Mesenchymal stem cell (in vitro differentiated cells and primary cell): ENCODE measurements at regions not wholly inside any gene's neighbourhood (a gene's known extent, or its start where the extent isn't known, plus 50 kb on each side); places are given as distances from the start of the nearest gene placed in this dataset.

Source experiments
- DNase-seq: peaks from one replicate; pipeline ENCODE4 v3.0.0-alpha.2; 2013
- H2AFZ ChIP-seq: one replicate; pipeline ENCODE4 v1.6.1; 2013; ENCODE audit warnings: low read depth, mild to moderate bottlenecking, control low read depth, inconsistent platforms, low read length, moderate library complexity
- H2AK5ac ChIP-seq: 2 replicates; pipeline ENCODE4 v1.6.1; 2013; ENCODE audit warnings: low read length, moderate library complexity, mild to moderate bottlenecking, inconsistent platforms; ENCODE audit not compliant: severe bottlenecking
- H2BK120ac ChIP-seq: one replicate; pipeline ENCODE4 v1.6.1; 2013; ENCODE audit warnings: low read depth, mild to moderate bottlenecking, inconsistent platforms, low read length, moderate library complexity
- H2BK12ac ChIP-seq, 2 experiments: one replicate each; pipeline ENCODE4 v1.6.1; 2013; ENCODE audit warnings: inconsistent platforms in 2 of 2, low read length in 2 of 2, mild to moderate bottlenecking in 2 of 2, moderate library complexity in 2 of 2, control low read depth in 1 of 2
- H2BK15ac ChIP-seq: one replicate; pipeline ENCODE4 v1.6.1; 2013; ENCODE audit warnings: mild to moderate bottlenecking, low read depth, inconsistent platforms; ENCODE audit not compliant: poor library complexity, severe bottlenecking
- H2BK5ac ChIP-seq: 2 replicates; pipeline ENCODE4 v1.6.1; 2013; ENCODE audit warnings: low read depth, mild to moderate bottlenecking, low read length, control low read depth, inconsistent platforms; ENCODE audit not compliant: poor library complexity, severe bottlenecking
- H3K14ac ChIP-seq, 2 experiments: one replicate each; pipeline ENCODE4 v1.6.1; 2013; ENCODE audit warnings: inconsistent platforms in 2 of 2, low read length in 2 of 2, control low read depth in 1 of 2, mild to moderate bottlenecking in 1 of 2, moderate library complexity in 1 of 2
- H3K18ac ChIP-seq, 2 experiments: one replicate each; pipeline ENCODE4 v1.6.1; 2013; ENCODE audit warnings: inconsistent platforms in 2 of 2, low read length in 2 of 2, control low read depth in 1 of 2, low read depth in 1 of 2, mild to moderate bottlenecking in 1 of 2
- H3K23ac ChIP-seq, 2 experiments: one replicate each; pipeline ENCODE4 v1.6.1; 2013; ENCODE audit warnings: inconsistent platforms in 2 of 2, low read length in 2 of 2, mild to moderate bottlenecking in 2 of 2, moderate library complexity in 2 of 2, control low read depth in 1 of 2
- H3K27ac ChIP-seq: 2 replicates; pipeline ENCODE4 v1.5.1; 2013; ENCODE audit warnings: mild to moderate bottlenecking, moderate library complexity, low read length, control low read depth, inconsistent platforms; ENCODE audit not compliant: poor library complexity, severe bottlenecking
- H3K27me3 ChIP-seq, 2 experiments: 2 replicates each; pipeline versions ENCODE4 v1.6.1 to v1.7.0; 2013; ENCODE audit warnings: low read length in 2 of 2, mild to moderate bottlenecking in 2 of 2, moderate library complexity in 2 of 2, control low read depth in 1 of 2, inconsistent platforms in 1 of 2; ENCODE audit not compliant: control insufficient read depth in 1 of 2, insufficient read depth in 1 of 2
- H3K36me3 ChIP-seq, 2 experiments: 2 replicates each; pipeline versions ENCODE4 v1.6.1 to v1.7.0; 2013; ENCODE audit warnings: low read length in 2 of 2, control low read depth in 1 of 2, inconsistent platforms in 1 of 2, low read depth in 1 of 2, mild to moderate bottlenecking in 1 of 2; ENCODE audit not compliant: insufficient read depth in 2 of 2, control insufficient read depth in 1 of 2
- H3K4ac ChIP-seq, 2 experiments: one replicate each; pipeline ENCODE4 v1.6.1; 2013; ENCODE audit warnings: inconsistent platforms in 2 of 2, low read length in 2 of 2, mild to moderate bottlenecking in 2 of 2, moderate library complexity in 2 of 2, control low read depth in 1 of 2, low read depth in 1 of 2
- H3K4me1 ChIP-seq: 2 replicates; pipeline ENCODE4 v1.6.1; 2013; ENCODE audit warnings: low read depth, low read length, control low read depth; ENCODE audit not compliant: control insufficient read depth, insufficient read depth
- H3K4me2 ChIP-seq: 2 replicates; pipeline ENCODE4 v1.6.1; 2013; ENCODE audit warnings: low read length, mild to moderate bottlenecking, inconsistent platforms; ENCODE audit not compliant: poor library complexity, severe bottlenecking
- H3K4me3 ChIP-seq, 2 experiments: 2 replicates each; pipeline versions ENCODE4 v1.5.1 to v1.7.0; 2013; ENCODE audit warnings: low read length in 2 of 2, mild to moderate bottlenecking in 2 of 2, control low read depth in 1 of 2, low read depth in 1 of 2; ENCODE audit not compliant: insufficient read depth in 1 of 2
- H3K79me1 ChIP-seq: replicated peaks from 2 replicates; pipeline ENCODE4 v1.6.1; 2013; ENCODE audit warnings: mild to moderate bottlenecking, control low read depth, low read length, inconsistent platforms; ENCODE audit not compliant: poor library complexity, severe bottlenecking
- H3K9ac ChIP-seq: 2 replicates; pipeline ENCODE4 v1.7.0; 2013; ENCODE audit warnings: mild to moderate bottlenecking, low read length, moderate library complexity
- H3K9me3 ChIP-seq: 2 replicates; pipeline ENCODE4 v1.7.0; 2013; ENCODE audit warnings: mild to moderate bottlenecking, low read length; ENCODE audit not compliant: control insufficient read depth
- H4K8ac ChIP-seq: one replicate; pipeline ENCODE4 v1.6.1; 2013; ENCODE audit warnings: inconsistent platforms, mild to moderate bottlenecking, low read length, moderate library complexity
- H4K91ac ChIP-seq: one replicate; pipeline ENCODE4 v1.6.1; 2013; ENCODE audit warnings: mild to moderate bottlenecking, low read length, inconsistent platforms
- WGBS: methylation state at CpG from one replicate; pipeline ENCODE4 v1.1.7; 2013; ENCODE audit warnings: mixed read lengths; 5-methylcytosine and 5-hydroxymethylcytosine counted together

- H2BK5ac ChIP-seq = no peak overlapping the region
- H3K36me3 ChIP-seq = no peaks in the 10 kb centered on the region
- DNase-seq = no peak
- H3K9ac ChIP-seq = no peak overlapping the region
- H3K4ac ChIP-seq = no peak overlapping the region
- peaks cover 12% of the 10 kb centered on the region for H3K4me1 ChIP-seq
- peak overlapping the region; percentile 62 for H3K27ac ChIP-seq
- H3K27me3 ChIP-seq = peaks cover 0 to 22% of the 10 kb centered on the region in 2 experiments
- H2BK15ac ChIP-seq = no peak overlapping the region
- no peak overlapping the region for H3K4me3 ChIP-seq
- no peak overlapping the region for H4K8ac ChIP-seq
- H3K14ac ChIP-seq = no peak overlapping the region
- H3K4me2 ChIP-seq = peak overlapping the region; percentile 32
- H2AK5ac ChIP-seq = peak overlapping the region; percentile 83
- no peak overlapping the region for H2BK12ac ChIP-seq
- H3K9me3 ChIP-seq = no peaks in the 10 kb centered on the region
- H2BK120ac ChIP-seq = no peak overlapping the region
- no peak overlapping the region for H3K18ac ChIP-seq
- 76% methylated on average over 4 of the region's 4 CpGs for WGBS
- no peak overlapping the region for H3K23ac ChIP-seq
- no peak overlapping the region for H4K91ac ChIP-seq
- H2AFZ ChIP-seq = no peak overlapping the region
- no peaks in the 10 kb centered on the region for H3K79me1 ChIP-seq
These were observed 201.2 kb downstream of the FOXA2 start for GRCh38 chr20:22383156-22383555.

GRCh38 chr20:22382742-22383141 is 201.6 kb downstream of the FOXA2 start:
- WGBS = 64% methylated on average over 6 of the region's 6 CpGs
- Histone ChIP-seq H3K23ac (no peak overlapping the region), H3K4me2 (peak overlapping the region; percentile 32), H2BK120ac (no peak overlapping the region), H3K4me1 (peaks cover 12% of the 10 kb centered on the region), H3K9ac (no peak overlapping the region), H3K27ac (peak overlapping the region; percentile 62), H4K91ac (no peak overlapping the region), H3K4ac (no peak overlapping the region), H3K79me1 (no peaks in the 10 kb centered on the region), H3K4me3 (no peak overlapping the region), H4K8ac (no peak overlapping the region), H3K9me3 (no peaks in the 10 kb centered on the region), H3K27me3 (peaks cover 0 to 20% of the 10 kb centered on the region in 2 experiments), H2AK5ac (peak overlapping the region; percentile 83), H2AFZ (no peak overlapping the region), H3K14ac (no peak overlapping the region), H2BK12ac (no peak overlapping the region), H2BK5ac (no peak overlapping the region), H2BK15ac (no peak overlapping the region), H3K18ac (no peak overlapping the region), H3K36me3 (no peaks in the 10 kb centered on the region)
- no peak for DNase-seq

- no peak overlapping the region for H3K9ac ChIP-seq
- H3K4me1 ChIP-seq = peaks cover 15% of the 10 kb centered on the region
- no peak overlapping the region for H3K23ac ChIP-seq
- H3K4me3 ChIP-seq = no peak overlapping the region
- H3K27me3 ChIP-seq = peaks cover 0 to 14% of the 10 kb centered on the region in 2 experiments
- no peak overlapping the region for H2BK120ac ChIP-seq
- no peak overlapping the region for H3K4me2 ChIP-seq
- 37% methylated on average over 3 of the region's 4 CpGs for WGBS
- no peaks in the 10 kb centered on the region for H3K9me3 ChIP-seq
- no peaks in the 10 kb centered on the region for H3K79me1 ChIP-seq
- H3K18ac ChIP-seq = no peak overlapping the region
- no peak for DNase-seq
- H4K8ac ChIP-seq = no peak overlapping the region
- no peak overlapping the region for H2AK5ac ChIP-seq
- no peak overlapping the region for H3K4ac ChIP-seq
- H3K14ac ChIP-seq = no peak overlapping the region
- H2BK12ac ChIP-seq = no peak overlapping the region
- no peaks in the 10 kb centered on the region for H3K36me3 ChIP-seq
- H2AFZ ChIP-seq = no peak overlapping the region
- no peak overlapping the region for H2BK15ac ChIP-seq
- H3K27ac ChIP-seq = no peak overlapping the region
- H2BK5ac ChIP-seq = no peak overlapping the region
- no peak overlapping the region for H4K91ac ChIP-seq
These were observed 202.5 kb downstream of the FOXA2 start for GRCh38 chr20:22381812-22382416.

- Histone ChIP-seq H3K14ac (no peak overlapping the region), H3K9me3 (no peaks in the 10 kb centered on the region), H3K79me1 (no peaks in the 10 kb centered on the region), H3K23ac (no peak overlapping the region), H3K27me3 (no peaks in the 10 kb centered on the region), H3K9ac (no peak overlapping the region), H2BK5ac (no peak overlapping the region), H2AK5ac (no peak overlapping the region), H2BK120ac (no peak overlapping the region), H2BK15ac (no peak overlapping the region), H2AFZ (no peak overlapping the region), H3K36me3 (no peaks in the 10 kb centered on the region), H3K4me1 (peaks cover 24% of the 10 kb centered on the region), H4K8ac (no peak overlapping the region), H3K18ac (no peak overlapping the region), H3K27ac (peak overlapping the region; percentile 38), H2BK12ac (no peak overlapping the region), H3K4me3 (no peak overlapping the region), H3K4me2 (no peak overlapping the region), H3K4ac (no peak overlapping the region), H4K91ac (no peak overlapping the region)
- DNase-seq = no peak
These were observed 204.9 kb downstream of the FOXA2 start for GRCh38 chr20:22379472-22379871.
